Keratinocyte (primary cell): ENCODE measurements at regions not wholly inside any gene's neighbourhood (a gene's known extent, or its start where the extent isn't known, plus 50 kb on each side); places are given as distances from the start of the nearest gene placed in this dataset.

Source experiments
- EZH2 ChIP-seq: IDR thresholded peaks from one replicate; pipeline ENCODE4 v1.6.1; 2012; ENCODE audit warnings: inconsistent platforms, mild to moderate bottlenecking, low read length, moderate library complexity
- TF ChIP-seq, protein P1 (sequence below), 3 experiments: IDR thresholded peaks in 1 of 3; conservative IDR thresholded peaks in 1 of 3; optimal IDR thresholded peaks in 1 of 3; 2 replicates in 2 of 3; 3 replicates in 1 of 3; pipeline versions ENCODE3 to v1.5.1; 2011; ENCODE audit warnings: low read length in 3 of 3, mild to moderate bottlenecking in 3 of 3, moderate library complexity in 2 of 3, control low read depth in 1 of 3, inconsistent platforms in 1 of 3; ENCODE audit not compliant: insufficient read depth in 2 of 3; ENCODE audit errors: extremely low read depth in 1 of 3

GRCh38 chr10:128642023-128642422, 515.8 kb upstream of the MKI67 start:
- TF ChIP-seq, protein P1, sequence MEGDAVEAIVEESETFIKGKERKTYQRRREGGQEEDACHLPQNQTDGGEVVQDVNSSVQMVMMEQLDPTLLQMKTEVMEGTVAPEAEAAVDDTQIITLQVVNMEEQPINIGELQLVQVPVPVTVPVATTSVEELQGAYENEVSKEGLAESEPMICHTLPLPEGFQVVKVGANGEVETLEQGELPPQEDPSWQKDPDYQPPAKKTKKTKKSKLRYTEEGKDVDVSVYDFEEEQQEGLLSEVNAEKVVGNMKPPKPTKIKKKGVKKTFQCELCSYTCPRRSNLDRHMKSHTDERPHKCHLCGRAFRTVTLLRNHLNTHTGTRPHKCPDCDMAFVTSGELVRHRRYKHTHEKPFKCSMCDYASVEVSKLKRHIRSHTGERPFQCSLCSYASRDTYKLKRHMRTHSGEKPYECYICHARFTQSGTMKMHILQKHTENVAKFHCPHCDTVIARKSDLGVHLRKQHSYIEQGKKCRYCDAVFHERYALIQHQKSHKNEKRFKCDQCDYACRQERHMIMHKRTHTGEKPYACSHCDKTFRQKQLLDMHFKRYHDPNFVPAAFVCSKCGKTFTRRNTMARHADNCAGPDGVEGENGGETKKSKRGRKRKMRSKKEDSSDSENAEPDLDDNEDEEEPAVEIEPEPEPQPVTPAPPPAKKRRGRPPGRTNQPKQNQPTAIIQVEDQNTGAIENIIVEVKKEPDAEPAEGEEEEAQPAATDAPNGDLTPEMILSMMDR (optimal IDR thresholded peaks at IDR 0.05 in 1 of 3, IDR thresholded peaks at IDR 0.05 in 1 of 3, conservative IDR thresholded peaks at IDR 0.05 in 1 of 3; ENCODE audit: extremely low read depth in 1 of 3, insufficient read depth in 2 of 3, low read length in 3 of 3), result no peak
- no peak for TF ChIP-seq EZH2
